GM18498 (cell line): ENCODE measurements at regions not wholly inside any gene's neighbourhood (a gene's known extent, or its start where the extent isn't known, plus 50 kb on each side); places are given as distances from the start of the nearest gene placed in this dataset.

Experiments used
- ATAC-seq: cut with Tn5 transposase; IDR thresholded peaks from one replicate; pipeline ENCODE4 v1.9.1; 2021; ENCODE audit warnings: mild to moderate bottlenecking, moderate library complexity; ENCODE audit not compliant: unreplicated experiment

GRCh38 chr1:216926720-216927510 lies 203.7 kb upstream of the ESRRG start:
- no peak for ATAC-seq

GRCh38 chr1:216925962-216926625 lies 202.9 kb upstream of the ESRRG start:
- ATAC-seq = no peak

- no peak for ATAC-seq
Measured at GRCh38 chr1:216924732-216925131, 201.5 kb upstream of the ESRRG start.

GRCh38 chr1:216923601-216924000 lies 200.4 kb upstream of the ESRRG start:
- no peak for ATAC-seq

- no peak for ATAC-seq
Measured at GRCh38 chr1:216922406-216922805, 199.2 kb upstream of the ESRRG start.

DNA sequence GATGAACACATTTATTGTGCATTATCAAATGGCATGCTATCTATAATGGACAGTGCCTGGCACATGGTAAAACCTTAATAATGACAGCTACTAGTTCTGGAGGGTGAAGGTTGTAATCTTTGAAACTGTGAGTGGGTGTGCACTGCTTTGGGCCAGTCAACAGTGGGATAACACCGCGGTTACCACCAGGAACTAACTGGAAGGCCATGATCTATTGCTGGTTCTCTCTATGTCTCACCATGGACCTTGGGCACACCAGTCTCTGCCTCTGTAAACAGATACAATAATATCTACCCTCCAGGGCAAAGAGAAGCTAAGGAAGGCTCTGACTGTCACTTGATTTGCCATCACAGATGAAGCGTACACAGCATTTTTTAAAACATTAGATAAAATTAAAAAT lies 198.6 kb upstream of the ESRRG start:
- ATAC-seq = no peak

- ATAC-seq = no peak
Measured at GRCh38 chr1:216919060-216919970, 196.1 kb upstream of the ESRRG start.

DNA sequence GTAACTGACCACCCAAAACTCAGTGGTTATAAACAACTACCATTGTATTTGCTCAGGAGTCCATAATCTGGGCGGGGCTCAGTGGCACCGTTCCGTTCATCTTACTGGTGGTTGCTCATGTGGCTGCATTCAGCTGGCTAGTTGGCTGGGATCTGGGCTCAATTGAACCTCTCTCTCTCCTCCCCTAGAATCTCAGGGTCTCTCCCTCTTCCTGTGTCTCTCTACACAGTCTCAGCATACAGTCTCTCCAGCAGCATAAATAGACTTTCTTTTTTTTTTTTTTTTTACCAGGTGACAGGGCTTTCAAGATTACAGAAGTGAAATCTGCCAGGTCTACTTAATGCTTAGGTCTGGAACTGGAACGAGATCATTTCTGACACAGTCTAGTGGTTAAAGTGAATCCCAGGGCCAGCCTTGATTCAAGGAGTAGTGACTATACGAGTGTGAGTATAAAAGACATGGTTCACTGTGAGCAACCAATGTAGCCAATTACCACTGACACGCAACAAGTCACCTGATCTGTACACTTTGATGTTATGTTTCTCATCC lies 193.7 kb upstream of the ESRRG start:
- no peak for ATAC-seq

DNA sequence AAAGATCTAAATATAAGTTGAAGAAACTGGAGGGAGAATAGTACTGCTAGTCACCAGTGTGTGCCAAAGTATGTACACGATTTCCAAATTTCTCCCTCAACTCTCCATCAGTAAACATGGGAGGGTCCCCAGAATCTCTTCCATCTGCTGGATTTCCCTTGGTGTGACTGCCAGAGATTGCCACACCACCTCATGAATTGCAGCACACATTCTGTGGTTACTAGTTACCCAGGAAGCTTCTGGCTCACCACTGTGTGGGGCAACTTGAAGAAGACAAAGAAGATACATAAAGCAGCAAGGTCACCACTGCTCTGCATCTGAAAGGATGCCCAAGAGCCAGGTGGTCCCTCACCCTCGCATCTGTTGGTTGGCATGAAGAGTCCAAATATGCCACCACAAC lies 191.7 kb upstream of the ESRRG start:
- no peak for ATAC-seq

GRCh38 chr1:216913976-216914375 lies 190.7 kb upstream of the ESRRG start:
- ATAC-seq = no peak

- no peak for ATAC-seq
Measured at GRCh38 chr1:216910081-216910840, 187.0 kb upstream of the ESRRG start.

DNA sequence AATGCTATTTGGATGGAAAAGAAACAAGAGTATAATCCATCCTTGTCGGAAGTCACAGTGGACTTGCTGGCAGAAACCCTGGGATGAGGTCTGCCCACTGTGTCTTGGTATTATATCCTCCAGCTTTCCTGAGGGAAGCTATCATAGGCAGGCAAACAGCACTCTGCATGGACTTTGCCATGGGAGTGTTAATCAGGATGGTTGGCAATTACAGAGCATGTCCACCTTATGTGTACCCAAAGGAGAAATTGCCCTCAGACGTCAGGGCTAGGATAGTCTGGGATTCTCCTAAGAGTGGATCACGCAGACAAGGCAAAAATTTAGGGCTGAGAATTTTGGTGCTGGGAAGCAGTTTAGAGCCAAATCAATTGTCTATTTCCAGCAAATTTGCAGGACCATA lies 184.9 kb upstream of the ESRRG start:
- no peak for ATAC-seq

DNA sequence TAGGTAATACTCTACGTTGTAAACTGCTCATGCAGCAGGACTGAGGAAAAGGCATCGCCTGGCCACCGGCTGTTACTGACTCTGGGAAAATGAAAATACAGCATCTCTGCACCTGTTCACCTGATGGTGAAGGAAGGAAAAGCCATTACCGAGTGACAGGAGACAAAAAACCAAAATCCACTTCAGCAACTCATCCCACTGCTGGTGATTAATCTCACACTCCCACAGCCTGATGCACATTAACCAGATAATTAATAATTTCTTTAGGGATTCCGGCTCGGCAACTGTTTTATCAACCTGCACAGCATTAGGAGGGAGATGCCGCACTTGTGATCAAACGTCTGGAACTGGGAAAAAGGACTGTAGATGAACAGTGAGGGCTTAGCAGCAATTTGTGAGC lies 183.9 kb upstream of the ESRRG start:
- no peak for ATAC-seq

GRCh38 chr1:216905781-216906180 lies 182.6 kb upstream of the ESRRG start:
- no peak for ATAC-seq

GRCh38 chr1:216905137-216905536 lies 181.9 kb upstream of the ESRRG start:
- no peak for ATAC-seq

- ATAC-seq = no peak
Measured at GRCh38 chr1:216904471-216904870, 181.2 kb upstream of the ESRRG start.

DNA sequence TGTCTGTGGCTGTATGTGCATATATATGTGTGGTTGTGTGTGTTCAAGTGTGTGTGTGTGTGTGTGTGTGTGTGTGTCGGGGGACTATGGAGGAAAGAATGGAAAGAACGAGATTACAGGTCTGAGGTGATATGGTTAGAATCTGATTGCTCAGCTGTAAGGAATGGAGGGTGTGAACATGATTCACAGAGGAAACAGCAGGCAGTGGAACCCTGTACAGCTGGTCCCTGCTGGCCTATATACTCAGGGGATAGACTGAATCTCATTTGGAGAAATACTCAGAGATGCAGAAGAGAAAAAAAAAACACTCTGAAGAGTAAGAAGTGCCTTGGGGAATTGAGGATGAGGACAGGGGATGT lies 180.1 kb upstream of the ESRRG start:
- ATAC-seq = no peak

- ATAC-seq = no peak
Measured at GRCh38 chr1:216902669-216903381, 179.6 kb upstream of the ESRRG start.

DNA sequence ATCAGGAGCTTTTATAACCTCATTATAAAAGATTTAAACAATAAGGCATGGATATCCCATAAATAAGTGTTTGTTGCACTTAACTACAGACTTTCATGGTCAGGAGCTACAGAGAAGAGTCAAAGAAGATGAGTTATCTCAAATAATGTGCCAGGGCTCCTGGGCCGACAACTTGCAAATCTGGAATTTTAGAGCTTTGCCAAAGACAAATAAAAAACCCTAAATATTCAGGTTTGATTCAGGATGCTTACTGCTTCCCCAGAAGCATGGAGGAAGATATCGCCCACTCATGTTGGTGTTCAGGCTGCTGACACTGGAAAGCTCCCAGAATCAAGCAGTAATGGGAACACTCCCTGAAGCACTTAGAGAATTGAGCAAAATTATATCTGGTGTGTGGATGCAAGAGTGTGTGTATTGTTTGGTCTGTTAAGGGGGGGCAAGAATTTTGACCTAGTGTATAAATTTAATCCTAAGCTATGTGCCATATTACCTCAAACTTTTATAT lies 176.9 kb upstream of the ESRRG start:
- ATAC-seq = no peak

DNA sequence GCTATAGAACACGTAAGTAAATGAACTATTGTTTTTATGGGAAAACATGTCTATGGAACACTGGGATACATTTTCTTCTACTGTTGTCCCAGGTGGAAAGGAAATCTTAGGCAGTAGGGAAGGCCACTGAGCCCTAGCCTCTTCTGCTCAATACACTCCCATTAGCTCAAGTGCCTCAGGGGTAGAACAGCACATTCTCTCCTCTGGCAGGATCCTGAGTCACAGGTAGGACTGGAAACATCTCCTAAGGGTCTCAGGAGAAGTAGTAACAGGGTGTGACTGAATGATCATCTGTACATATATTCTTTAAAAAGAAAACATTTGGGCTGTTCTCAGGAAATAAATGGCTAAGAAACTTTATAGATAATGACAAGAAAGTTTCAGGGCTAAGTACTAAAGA lies 175.6 kb upstream of the ESRRG start:
- no peak for ATAC-seq
